CD14-positive monocyte (primary cell): ENCODE measurements at regions not wholly inside any gene's neighbourhood (a gene's known extent, or its start where the extent isn't known, plus 50 kb on each side); places are given as distances from the start of the nearest gene placed in this dataset.

Source experiments
- DNase-seq, 3 donors: peaks; one replicate each; pipeline ENCODE4 v3.0.0-alpha.2; 2011 to 2022
- H2AFZ ChIP-seq: 2 replicates; pipeline ENCODE4 v1.6.0; 2012; ENCODE audit warnings: mild to moderate bottlenecking, low read depth, low read length, inconsistent platforms; ENCODE audit not compliant: insufficient read depth, poor library complexity, severe bottlenecking
- H3K27ac ChIP-seq, 2 donors: 1 replicate in 1 of 2; 2 replicates in 1 of 2; pipeline ENCODE4 v1.5.1; 2012 to 2013; ENCODE audit warnings: low read length in 2 of 2, control low read depth in 1 of 2, inconsistent platforms in 1 of 2, low read depth in 1 of 2, mild to moderate bottlenecking in 1 of 2
- H3K27me3 ChIP-seq, 2 donors: one replicate each; pipeline versions ENCODE4 v1.6.0 to v1.6.1; 2011 to 2013; ENCODE audit warnings: low read length in 2 of 2; ENCODE audit not compliant: control insufficient read depth in 2 of 2, insufficient read depth in 2 of 2
- H3K36me3 ChIP-seq, 2 donors: replicated peaks in 1 of 2; 1 replicate in 1 of 2; 2 replicates in 1 of 2; pipeline versions ENCODE4 v1.5.1 to v1.6.1; 2012 to 2013; ENCODE audit warnings: low read length in 2 of 2, control low read depth in 1 of 2, inconsistent platforms in 1 of 2, mild to moderate bottlenecking in 1 of 2; ENCODE audit not compliant: insufficient read depth in 2 of 2, control insufficient read depth in 1 of 2
- H3K4me1 ChIP-seq, 2 donors: 1 replicate in 1 of 2; 2 replicates in 1 of 2; pipeline versions ENCODE4 v1.5.1 to v1.6.1; 2012 to 2013; ENCODE audit warnings: low read length in 2 of 2, control low read depth in 1 of 2, inconsistent platforms in 1 of 2, mild to moderate bottlenecking in 1 of 2, moderate library complexity in 1 of 2; ENCODE audit not compliant: insufficient read depth in 2 of 2, control insufficient read depth in 1 of 2
- H3K4me2 ChIP-seq: replicated peaks from 2 replicates; pipeline ENCODE3; 2012; ENCODE audit warnings: low read length, moderate library complexity, mild to moderate bottlenecking; ENCODE audit not compliant: poor library complexity, severe bottlenecking; ENCODE audit errors: extremely low read depth
- H3K4me3 ChIP-seq, 3 experiments: fragments of 200-600 bp in 1 of 3; sonication (generic) in 1 of 3; replicated peaks in 1 of 3; 1 replicate in 2 of 3; 2 replicates in 1 of 3; pipeline ENCODE4 v1.5.1; 2011 to 2013; ENCODE audit warnings: low read length in 3 of 3, mild to moderate bottlenecking in 3 of 3, control low read depth in 2 of 3, low read depth in 2 of 3, inconsistent platforms in 1 of 3, moderate library complexity in 1 of 3
- H3K79me2 ChIP-seq: 2 replicates; pipeline ENCODE4 v1.6.0; 2012; ENCODE audit warnings: mild to moderate bottlenecking, control low read depth, inconsistent platforms, low read length, moderate library complexity; ENCODE audit not compliant: insufficient read depth
- H3K9ac ChIP-seq: 2 replicates; pipeline ENCODE4 v1.6.0; 2017; ENCODE audit warnings: low read length, mild to moderate bottlenecking; ENCODE audit not compliant: insufficient read depth, poor library complexity, severe bottlenecking
- H3K9me3 ChIP-seq, 2 donors: replicated peaks in 1 of 2; 1 replicate in 1 of 2; 2 replicates in 1 of 2; pipeline versions ENCODE4 v1.5.1 to v1.6.1; 2012 to 2013; ENCODE audit warnings: low read length in 2 of 2, control low read depth in 1 of 2; ENCODE audit not compliant: control insufficient read depth in 1 of 2, insufficient read depth in 1 of 2
- H4K20me1 ChIP-seq: 2 replicates; pipeline ENCODE4 v1.6.0; 2012; ENCODE audit warnings: mild to moderate bottlenecking, low read length, control low read depth, moderate library complexity; ENCODE audit not compliant: insufficient read depth
- H3K27ac Mint-ChIP-seq, 7 donors: one replicate each; pipeline ENCODE4 v1.8.0; 2020; ENCODE audit warnings: mild to moderate bottlenecking in 7 of 7, mixed read lengths in 7 of 7, moderate library complexity in 6 of 7, inconsistent platforms in 2 of 7
- H3K27me3 Mint-ChIP-seq, 3 donors: one replicate each; pipeline ENCODE4 v1.8.0; 2021 to 2022; ENCODE audit warnings: low read depth in 3 of 3, mild to moderate bottlenecking in 3 of 3, mixed read lengths in 3 of 3, moderate library complexity in 3 of 3, inconsistent platforms in 1 of 3
- H3K36me3 Mint-ChIP-seq, 2 donors: one replicate each; pipeline ENCODE4 v1.8.0; 2020; ENCODE audit warnings: mixed read lengths in 2 of 2, inconsistent platforms in 1 of 2, mild to moderate bottlenecking in 1 of 2
- H3K4me1 Mint-ChIP-seq: one replicate; pipeline ENCODE4 v1.8.0; 2020; ENCODE audit warnings: mild to moderate bottlenecking, mixed read lengths
- H3K4me3 Mint-ChIP-seq, 2 donors: one replicate each; pipeline ENCODE4 v1.8.0; 2020; ENCODE audit warnings: mild to moderate bottlenecking in 2 of 2, mixed read lengths in 2 of 2, moderate library complexity in 1 of 2
- H3K9me3 Mint-ChIP-seq, 7 donors: one replicate each; pipeline ENCODE4 v1.8.0; 2020 to 2022; ENCODE audit warnings: mixed read lengths in 7 of 7, mild to moderate bottlenecking in 6 of 7, moderate library complexity in 6 of 7, inconsistent platforms in 2 of 7
- WGBS: methylation state at CpG from one replicate; pipeline ENCODE4 v1.1.5; 2013; ENCODE audit warnings: missing lambda C conversion rate; ENCODE audit not compliant: insufficient coverage; 5-methylcytosine and 5-hydroxymethylcytosine counted together
- intact Hi-C, 2 donors: fragments of 100-400 bp; cut with micrococcal nuclease; formaldehyde crosslinking; loops; one replicate each; pipeline versions ENCODE4 v1.15.0 to v1.15.1; 2023
- TF ChIP-seq, protein P1 (sequence below): fragments of 200-600 bp; IDR thresholded peaks from one replicate; pipeline ENCODE4 v1.8.0; 2022; ENCODE audit warnings: antibody characterized with exemption, mild to moderate bottlenecking

DNA sequence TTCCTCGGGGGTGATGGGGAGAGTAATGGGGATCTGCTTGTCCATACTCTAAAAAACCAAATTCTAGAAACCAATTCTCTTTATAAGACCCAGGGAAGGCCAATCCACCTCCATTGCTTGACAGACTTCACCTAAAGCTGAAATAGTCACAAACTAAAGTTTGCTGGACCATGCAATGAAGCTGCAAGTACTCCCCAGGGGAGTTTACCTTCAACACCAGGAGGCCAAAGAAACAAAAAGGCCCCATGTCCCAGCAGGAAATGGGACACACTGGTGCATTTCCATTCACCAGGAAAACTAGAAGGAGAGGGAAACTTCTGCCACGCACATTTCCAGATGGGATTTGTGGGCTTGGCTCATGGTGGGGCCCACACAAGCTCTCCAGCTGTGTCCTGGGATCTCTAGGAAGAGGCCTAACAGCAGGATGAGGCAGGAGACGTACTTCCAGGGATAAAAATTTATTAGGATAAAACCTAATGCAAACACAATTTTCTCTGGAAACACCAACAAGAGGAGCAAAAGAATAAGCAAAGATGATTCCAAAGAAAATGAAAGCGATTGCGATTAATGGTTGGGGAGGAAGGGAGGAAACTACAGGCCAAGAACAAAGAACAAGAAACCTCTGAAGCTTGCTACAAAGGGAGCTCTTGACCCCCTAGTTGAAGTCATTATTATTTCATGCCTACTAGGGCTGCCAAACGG, 238.0 kb upstream of the LRTM1 start:
- intact Hi-C loops, result no loop called here

DNA sequence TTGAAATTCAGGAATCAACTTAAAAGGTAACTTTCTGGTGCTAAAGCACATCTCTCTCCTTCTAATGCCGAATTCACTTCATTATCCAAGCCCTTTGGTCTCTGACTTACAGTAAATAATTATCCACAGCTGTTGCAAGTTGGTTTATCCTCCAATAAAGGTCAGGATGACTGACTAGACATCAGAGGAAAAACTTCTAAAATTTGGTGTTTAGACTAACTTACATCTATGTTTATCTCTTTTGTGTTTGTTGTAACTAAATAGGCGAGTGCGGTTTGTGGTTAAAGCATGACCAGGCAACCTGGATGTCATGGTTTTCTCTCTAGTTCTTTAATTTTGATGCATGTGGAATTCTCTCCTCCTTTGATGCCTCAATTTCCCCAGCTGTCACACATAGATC, 237.4 kb upstream of the LRTM1 start:
- no peak for DNase-seq
- Histone ChIP-seq H3K4me1 (no peaks in the 10 kb centered on the region), H3K79me2 (no peaks in the 10 kb centered on the region), H3K27me3 (peaks cover 0 to 2% of the 10 kb centered on the region in 2 donors), H3K4me3 (no peak overlapping the region), H2AFZ (no peak overlapping the region), H3K9me3 (no peaks in the 10 kb centered on the region), H3K36me3 (no peaks in the 10 kb centered on the region), H4K20me1 (no peaks in the 10 kb centered on the region), H3K27ac (no peak overlapping the region), H3K9ac (no peak overlapping the region), H3K4me2 (no peak overlapping the region)
- Mint-ChIP-seq H3K27ac (no peak overlapping the region), H3K4me3 (no peak overlapping the region), H3K36me3 (no peaks in the 10 kb centered on the region), H3K27me3 (peaks cover 0 to 2% (median 0%) of the 10 kb centered on the region in 3 donors), H3K4me1 (peaks cover 2% of the 10 kb centered on the region), H3K9me3 (peaks cover 0 to 5% (median 0%) of the 10 kb centered on the region in 7 donors)
- no CpG with 5 or more reads among the region's 3 CpGs for WGBS
- intact Hi-C loops, result no loop called here
- TF ChIP-seq, protein P1, sequence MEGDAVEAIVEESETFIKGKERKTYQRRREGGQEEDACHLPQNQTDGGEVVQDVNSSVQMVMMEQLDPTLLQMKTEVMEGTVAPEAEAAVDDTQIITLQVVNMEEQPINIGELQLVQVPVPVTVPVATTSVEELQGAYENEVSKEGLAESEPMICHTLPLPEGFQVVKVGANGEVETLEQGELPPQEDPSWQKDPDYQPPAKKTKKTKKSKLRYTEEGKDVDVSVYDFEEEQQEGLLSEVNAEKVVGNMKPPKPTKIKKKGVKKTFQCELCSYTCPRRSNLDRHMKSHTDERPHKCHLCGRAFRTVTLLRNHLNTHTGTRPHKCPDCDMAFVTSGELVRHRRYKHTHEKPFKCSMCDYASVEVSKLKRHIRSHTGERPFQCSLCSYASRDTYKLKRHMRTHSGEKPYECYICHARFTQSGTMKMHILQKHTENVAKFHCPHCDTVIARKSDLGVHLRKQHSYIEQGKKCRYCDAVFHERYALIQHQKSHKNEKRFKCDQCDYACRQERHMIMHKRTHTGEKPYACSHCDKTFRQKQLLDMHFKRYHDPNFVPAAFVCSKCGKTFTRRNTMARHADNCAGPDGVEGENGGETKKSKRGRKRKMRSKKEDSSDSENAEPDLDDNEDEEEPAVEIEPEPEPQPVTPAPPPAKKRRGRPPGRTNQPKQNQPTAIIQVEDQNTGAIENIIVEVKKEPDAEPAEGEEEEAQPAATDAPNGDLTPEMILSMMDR, result no peak

More for the DNA sequence above, 238.0 kb upstream of the LRTM1 start:
- Mint-ChIP-seq H3K4me3 (no peak overlapping the region), H3K4me1 (no peaks in the 10 kb centered on the region), H3K9me3 (peaks cover 0 to 3% (median 0%) of the 10 kb centered on the region in 7 donors), H3K27me3 (no peaks in the 10 kb centered on the region), H3K36me3 (no peaks in the 10 kb centered on the region), H3K27ac (no peak overlapping the region)
- Histone ChIP-seq H2AFZ (no peak overlapping the region), H4K20me1 (no peaks in the 10 kb centered on the region), H3K27ac (no peak overlapping the region), H3K4me2 (no peak overlapping the region), H3K36me3 (no peaks in the 10 kb centered on the region), H3K79me2 (no peaks in the 10 kb centered on the region), H3K9me3 (no peaks in the 10 kb centered on the region), H3K9ac (no peak overlapping the region), H3K4me1 (no peaks in the 10 kb centered on the region), H3K4me3 (no peak overlapping the region), H3K27me3 (peaks cover 0 to 2% of the 10 kb centered on the region in 2 donors)
- no CpG with 5 or more reads among the region's 6 CpGs for WGBS
- TF ChIP-seq, protein P1, result no peak
- DNase-seq, result no peak
